B cell (primary cell): ENCODE measurements at regions not wholly inside any gene's neighbourhood (a gene's known extent, or its start where the extent isn't known, plus 50 kb on each side); places are given as distances from the start of the nearest gene placed in this dataset.

Experiments
- ATAC-seq: fragments of 200-7000 bp; cut with Tn5 transposase; one replicate; pipeline ENCODE4 v1.10.0; 2021; ENCODE audit warnings: low read depth, mild to moderate bottlenecking, moderate number of reproducible peaks, moderate library complexity
- CTCF ChIA-PET: fragments of 350-600 bp; sonication (Branson Sonifier 250); formaldehyde crosslinking; loops from one replicate; lab custom pipeline; 2021; ENCODE audit warnings: antibody characterized with exemption, inconsistent platforms; lab: Charles Lee
- POLR2A ChIA-PET: fragments of 350-600 bp; sonication (Branson Sonifier 250); formaldehyde crosslinking; loops from one replicate; lab custom pipeline; 2021; ENCODE audit warnings: antibody characterized with exemption; lab: Charles Lee
- DNase-seq: peaks from one replicate; pipeline ENCODE4 v3.0.0; 2013
- H2AFZ ChIP-seq: 2 replicates; pipeline ENCODE4 v1.6.1; 2012; ENCODE audit warnings: mild to moderate bottlenecking, low read depth, low read length; ENCODE audit not compliant: insufficient read depth, poor library complexity, severe bottlenecking
- H3K27ac ChIP-seq, 2 donors: 1 replicate in 1 of 2; 2 replicates in 1 of 2; pipeline ENCODE4 v1.5.1; 2012 to 2013; ENCODE audit warnings: low read length in 2 of 2, mild to moderate bottlenecking in 2 of 2, moderate library complexity in 1 of 2
- H3K27me3 ChIP-seq, 4 experiments: fragments of 200-600 bp in 1 of 4; sonication (generic) in 1 of 4; replicated peaks in 1 of 4; 1 replicate in 2 of 4; 2 replicates in 2 of 4; pipeline versions ENCODE4 v1.6.1 to v1.7.0; 2013 to 2016; ENCODE audit warnings: low read length in 3 of 4, mild to moderate bottlenecking in 2 of 4, mixed read lengths in 1 of 4, moderate library complexity in 1 of 4; ENCODE audit not compliant: insufficient read depth in 4 of 4, control insufficient read depth in 3 of 4; ENCODE audit errors: control extremely low read depth in 1 of 4
- H3K36me3 ChIP-seq, 2 experiments: replicated peaks in 1 of 2; 1 replicate in 1 of 2; 2 replicates in 1 of 2; pipeline versions ENCODE4 v1.6.1 to v1.7.1; 2013; ENCODE audit warnings: low read length in 1 of 2; ENCODE audit not compliant: insufficient read depth in 2 of 2, control insufficient read depth in 1 of 2; ENCODE audit errors: control extremely low read depth in 1 of 2, extremely low read depth in 1 of 2
- H3K4me1 ChIP-seq, 2 donors: fragments of 200-600 bp in 1 of 2; sonication (generic) in 1 of 2; 1 replicate in 1 of 2; 2 replicates in 1 of 2; pipeline versions ENCODE4 v1.5.1 to v1.6.1; 2013 to 2017; ENCODE audit warnings: low read length in 2 of 2; ENCODE audit not compliant: control insufficient read depth in 2 of 2, insufficient read depth in 2 of 2
- H3K4me2 ChIP-seq: replicated peaks from 2 replicates; pipeline ENCODE3; 2012; ENCODE audit warnings: mild to moderate bottlenecking, low read depth, low read length; ENCODE audit not compliant: poor library complexity, severe bottlenecking
- H3K4me3 ChIP-seq, 5 experiments: fragments of 200-600 bp in 1 of 5; sonication (generic) in 1 of 5; 1 replicate in 3 of 5; 2 replicates in 2 of 5; pipeline versions ENCODE4 v1.5.1 to v1.7.0; 2011 to 2016; ENCODE audit warnings: low read length in 4 of 5, mild to moderate bottlenecking in 4 of 5, low read depth in 2 of 5, control low read depth in 1 of 5, moderate library complexity in 1 of 5; ENCODE audit not compliant: insufficient read depth in 1 of 5; ENCODE audit errors: control extremely low read depth in 1 of 5, extremely low read depth in 1 of 5
- H3K79me2 ChIP-seq: fragments of 200-600 bp; sonication (generic); one replicate; pipeline ENCODE4 v1.6.0; 2016; ENCODE audit warnings: low read length; ENCODE audit not compliant: control insufficient read depth, insufficient read depth
- H3K9ac ChIP-seq: fragments of 200-600 bp; sonication (generic); 2 replicates; pipeline ENCODE4 v1.6.1; 2017; ENCODE audit warnings: mild to moderate bottlenecking, low read length, moderate library complexity
- H3K9me3 ChIP-seq, 3 donors: one replicate each; pipeline versions ENCODE4 v1.6.1 to v1.7.1; 2013; ENCODE audit warnings: low read length in 2 of 3; ENCODE audit not compliant: control insufficient read depth in 2 of 3, insufficient read depth in 1 of 3; ENCODE audit errors: control extremely low read depth in 1 of 3
- H4K20me1 ChIP-seq: 2 replicates; pipeline ENCODE4 v1.6.0; 2012; ENCODE audit warnings: mild to moderate bottlenecking, low read length; ENCODE audit not compliant: insufficient read depth, control insufficient read depth, poor library complexity, severe bottlenecking
- H3K27ac Mint-ChIP-seq: one replicate; pipeline ENCODE4 v1.8.0; 2021; ENCODE audit warnings: mixed read lengths
- H3K27me3 Mint-ChIP-seq: one replicate; pipeline ENCODE4 v1.8.0; 2021; ENCODE audit warnings: mixed read lengths
- H3K4me1 Mint-ChIP-seq: one replicate; pipeline ENCODE4 v1.8.0; 2021; ENCODE audit warnings: mixed read lengths
- H3K4me3 Mint-ChIP-seq: one replicate; pipeline ENCODE4 v1.8.0; 2021; ENCODE audit warnings: mixed read lengths
- H3K9me3 Mint-ChIP-seq: one replicate; pipeline ENCODE4 v1.8.0; 2022; ENCODE audit warnings: mixed read lengths; ENCODE audit not compliant: insufficient read depth
- CTCF ChIP-seq: fragments of 200-600 bp; IDR thresholded peaks from one replicate; pipeline ENCODE4 v1.8.0; 2022; ENCODE audit warnings: antibody characterized with exemption, mild to moderate bottlenecking
- EZH2 ChIP-seq: IDR thresholded peaks from 2 replicates; pipeline ENCODE4 v1.6.1; 2012; ENCODE audit warnings: borderline replicate concordance, low read depth, mild to moderate bottlenecking, moderate library complexity, low read length; ENCODE audit not compliant: insufficient read depth, poor library complexity, severe bottlenecking
- WGBS: methylation state at CpG from one replicate; pipeline ENCODE4 v1.1.5; 2013; ENCODE audit warnings: missing lambda C conversion rate; ENCODE audit not compliant: insufficient coverage; 5-methylcytosine and 5-hydroxymethylcytosine counted together
- intact Hi-C: fragments of 100-400 bp; cut with micrococcal nuclease; formaldehyde crosslinking; loops from one replicate; pipeline ENCODE4 v1.10.0; 2022

GRCh38 chr9:124101215-124101968, 89.8 kb downstream of the LHX2 start:
- H3K9me3 Mint-ChIP-seq = no peaks in the 10 kb centered on the region
- Histone ChIP-seq H3K4me1 (peaks cover 0 to 3% of the 10 kb centered on the region in 2 donors), H3K9ac (no peak overlapping the region), H3K36me3 (no peaks in the 10 kb centered on the region), H4K20me1 (no peaks in the 10 kb centered on the region), H3K27ac (no peak overlapping the region), H3K79me2 (no peaks in the 10 kb centered on the region), H3K4me2 (no peak overlapping the region), H2AFZ (no peak overlapping the region), H3K9me3 (no peaks in the 10 kb centered on the region), H3K4me3 (no peak overlapping the region), H3K27me3 (peaks cover 0 to 10% (median 0%) of the 10 kb centered on the region in 4 experiments)
- no peak for DNase-seq
- H3K27ac Mint-ChIP-seq = no peak overlapping the region
- ChIA-PET POLR2A (no interaction called here), CTCF (interaction anchor here (0.5 kb wide), 1 partner anchor 26 kb away, joined by 3 read pairs; no protein-coding TSS in a partner anchor)
- intact Hi-C loops = no loop called here
- peaks cover 16% of the 10 kb centered on the region for H3K4me1 Mint-ChIP-seq
- TF ChIP-seq EZH2 (no peak), CTCF (no peak)
- 87% methylated on average over 5 of the region's 6 CpGs for WGBS
- peaks cover 52% of the 10 kb centered on the region for H3K27me3 Mint-ChIP-seq
- no peak overlapping the region for H3K4me3 Mint-ChIP-seq
- ATAC-seq = no peak

DNA sequence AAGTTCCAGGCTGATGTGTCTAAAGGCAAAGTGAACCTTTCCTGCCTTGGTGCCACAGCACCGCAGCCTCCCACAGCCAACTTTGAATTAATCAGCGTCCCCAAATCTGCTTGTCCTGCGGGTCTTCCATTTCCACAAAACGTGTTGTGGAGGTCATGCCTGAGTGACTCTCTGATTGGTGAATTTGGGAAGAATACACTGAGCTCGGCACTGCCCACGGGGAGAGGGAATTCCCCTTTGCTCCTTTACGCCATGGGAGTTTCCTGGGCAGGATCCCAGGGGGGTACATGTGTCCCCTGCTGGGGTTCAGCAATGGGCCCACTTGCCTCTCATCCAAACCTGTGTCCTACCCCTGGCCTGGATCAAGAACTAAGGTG, 90.4 kb downstream of the LHX2 start:
- intact Hi-C loops = no loop called here
- Histone ChIP-seq H3K4me3 (no peak overlapping the region), H3K79me2 (no peaks in the 10 kb centered on the region), H3K27ac (no peak overlapping the region), H3K4me1 (peaks cover 0 to 3% of the 10 kb centered on the region in 2 donors), H3K36me3 (no peaks in the 10 kb centered on the region), H3K27me3 (peaks cover 0 to 10% (median 0%) of the 10 kb centered on the region in 4 experiments), H4K20me1 (no peaks in the 10 kb centered on the region), H3K4me2 (no peak overlapping the region), H2AFZ (no peak overlapping the region), H3K9me3 (no peaks in the 10 kb centered on the region), H3K9ac (no peak overlapping the region)
- Mint-ChIP-seq H3K4me3 (no peak overlapping the region), H3K9me3 (no peaks in the 10 kb centered on the region), H3K4me1 (peaks cover 16% of the 10 kb centered on the region), H3K27me3 (peaks cover 50% of the 10 kb centered on the region), H3K27ac (no peak overlapping the region)
- POLR2A ChIA-PET = no interaction called here
- DNase-seq (no peak), ATAC-seq (no peak)
- WGBS = 50% methylated on average over 7 of the region's 7 CpGs
- CTCF ChIA-PET = no interaction called here
- TF ChIP-seq CTCF (no peak), EZH2 (no peak)
